NCI-H2029 (cell line): ENCODE measurements at regions not wholly inside any gene's neighbourhood (a gene's known extent, or its start where the extent isn't known, plus 50 kb on each side); places are given as distances from the start of the nearest gene placed in this dataset.

Experiments
- DNase-seq: peaks from one replicate; lab custom pipeline; 2025; lab: John Stamatoyannopoulos, UW

DNA sequence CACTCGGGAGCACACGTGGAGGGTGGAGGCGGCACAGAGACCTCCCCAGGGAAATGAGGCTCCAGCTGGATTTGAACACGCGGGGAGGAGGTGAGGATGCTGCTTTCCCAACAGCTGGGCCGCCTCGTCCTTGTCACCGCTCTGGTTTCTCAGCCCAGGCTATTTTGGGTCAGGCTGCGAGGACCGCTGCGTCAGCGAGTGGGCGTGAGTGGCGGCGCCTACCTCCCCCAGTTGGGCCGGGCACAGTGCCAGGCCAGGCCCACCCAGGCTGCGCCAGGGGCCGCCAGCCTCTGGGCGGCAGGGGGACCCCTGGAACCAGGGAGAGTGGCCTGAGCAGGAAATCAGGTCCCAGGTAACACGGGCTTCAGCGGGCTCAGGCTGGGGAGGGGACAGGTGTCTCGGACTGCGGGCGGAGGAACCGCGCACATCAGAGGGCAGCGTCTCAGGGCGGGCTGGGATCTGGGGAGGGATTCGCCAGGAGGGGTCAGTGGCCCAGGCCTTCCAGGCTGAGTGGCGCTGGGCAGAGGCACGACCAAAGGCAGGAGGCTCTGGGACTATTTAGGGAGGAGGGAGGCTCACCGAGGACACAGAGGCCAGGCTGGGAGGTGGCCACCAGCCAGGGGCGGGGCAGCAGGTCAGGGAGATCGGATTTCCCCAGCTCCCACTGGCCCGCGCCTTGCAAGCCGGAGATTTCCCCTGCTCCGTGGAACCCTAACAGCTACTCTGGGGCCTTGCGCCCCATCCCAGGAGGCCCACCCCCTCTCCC lies 125.2 kb upstream of the RET start:
- no peak for DNase-seq

DNA sequence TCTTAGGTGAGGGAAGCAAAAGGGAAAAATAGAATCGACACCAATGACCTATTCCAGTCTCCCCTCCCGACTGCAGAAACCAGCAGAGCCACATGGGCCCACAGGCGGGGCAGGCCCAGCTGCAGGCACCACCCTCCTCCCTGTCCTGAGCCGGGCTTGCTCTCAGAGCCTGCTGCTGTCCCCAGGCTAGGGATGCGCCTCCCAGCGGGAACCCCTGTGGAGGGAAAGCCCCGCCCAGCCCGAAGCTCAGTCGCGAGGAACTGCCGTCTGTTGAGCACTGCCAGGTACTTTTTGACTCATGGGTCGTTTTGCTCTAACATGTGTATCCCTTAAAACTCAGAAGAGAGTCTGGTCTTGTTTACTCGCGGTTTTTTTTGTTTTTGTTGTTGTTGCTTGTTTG lies 124.5 kb upstream of the RET start:
- DNase-seq: no peak

DNA sequence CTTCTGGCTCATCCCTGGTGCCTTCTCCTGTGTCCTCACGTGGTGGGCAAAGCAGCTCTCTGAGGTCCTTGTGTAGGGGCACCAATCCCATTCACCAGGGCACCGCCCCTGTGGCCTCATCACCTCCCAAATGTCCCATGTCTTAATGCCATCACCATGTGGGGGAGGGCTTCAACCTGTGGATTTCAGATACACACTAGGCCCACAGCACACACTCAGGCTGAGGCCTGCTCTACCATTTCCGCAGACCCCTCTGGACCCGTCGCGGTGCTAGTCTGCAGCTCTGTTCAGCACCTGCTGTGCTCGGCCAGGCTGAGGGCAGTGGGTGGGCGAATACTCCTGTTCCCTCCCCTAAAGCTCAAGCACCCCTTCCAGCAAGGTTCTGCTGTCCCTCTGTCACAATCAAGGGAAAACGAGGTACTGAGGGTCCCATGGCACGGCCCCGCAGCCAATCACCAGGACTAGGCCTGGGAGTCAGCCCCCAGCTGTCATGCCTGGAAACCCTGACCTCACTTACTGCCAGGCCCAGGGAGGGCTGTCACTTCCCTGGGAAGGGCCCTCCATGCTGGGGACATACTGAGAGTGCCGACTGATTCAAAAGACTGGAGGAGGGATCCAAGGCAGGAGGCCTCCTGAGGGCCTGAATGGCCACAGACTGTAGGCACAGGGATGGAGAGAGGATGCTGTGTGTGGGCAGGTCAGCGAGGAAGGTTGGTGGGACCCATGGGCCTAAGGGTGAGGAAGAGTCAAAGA lies 123.8 kb upstream of the RET start:
- DNase-seq: no peak

DNA sequence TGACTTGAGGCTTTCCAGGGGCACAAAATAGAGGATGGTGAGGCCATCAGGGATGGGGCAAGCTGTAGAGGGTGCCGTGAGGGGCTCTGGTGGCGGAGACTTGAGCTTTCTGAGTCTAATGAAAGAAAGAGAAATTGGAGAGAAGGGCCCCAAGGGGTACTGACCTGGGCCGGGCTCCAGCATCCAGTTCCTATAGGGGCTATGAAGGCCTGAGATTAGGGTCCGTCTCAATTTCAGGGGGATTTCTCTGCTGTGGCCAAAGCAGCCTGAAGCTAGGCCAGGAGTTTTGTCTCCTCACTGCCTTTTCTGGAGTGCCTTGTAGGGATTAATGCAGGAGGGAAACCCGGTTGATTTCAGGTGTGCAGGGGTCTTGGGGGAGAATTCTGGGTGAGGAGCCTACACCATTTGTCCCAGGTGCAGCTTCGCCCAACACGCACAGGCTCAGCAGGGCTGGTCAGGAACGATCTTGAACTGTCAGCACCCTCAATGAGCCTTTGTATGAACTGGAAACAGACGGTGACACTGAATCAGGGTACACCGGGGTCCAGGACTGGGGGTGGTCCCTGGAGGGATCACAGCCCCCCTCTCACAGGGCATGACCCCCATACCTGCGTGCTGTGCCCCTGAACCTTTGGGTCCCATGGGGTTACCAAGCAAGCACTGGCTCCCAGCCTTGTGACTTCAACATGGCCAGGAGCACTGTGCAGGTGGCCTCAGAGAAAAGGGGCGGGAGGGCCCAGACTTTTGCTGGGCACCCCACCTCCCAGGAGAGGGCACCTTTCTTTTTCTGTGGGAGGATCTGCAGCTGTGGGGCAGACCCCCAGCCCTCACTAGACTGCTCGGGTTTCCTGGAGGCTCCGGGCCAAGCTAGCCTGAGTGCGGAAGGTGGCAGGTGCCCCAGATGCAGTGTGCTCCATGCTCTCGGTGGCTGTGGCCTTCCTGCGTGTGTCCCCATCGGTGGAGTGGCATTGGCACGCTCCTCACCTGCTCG lies 122.9 kb upstream of the RET start:
- DNase-seq: no peak

DNA sequence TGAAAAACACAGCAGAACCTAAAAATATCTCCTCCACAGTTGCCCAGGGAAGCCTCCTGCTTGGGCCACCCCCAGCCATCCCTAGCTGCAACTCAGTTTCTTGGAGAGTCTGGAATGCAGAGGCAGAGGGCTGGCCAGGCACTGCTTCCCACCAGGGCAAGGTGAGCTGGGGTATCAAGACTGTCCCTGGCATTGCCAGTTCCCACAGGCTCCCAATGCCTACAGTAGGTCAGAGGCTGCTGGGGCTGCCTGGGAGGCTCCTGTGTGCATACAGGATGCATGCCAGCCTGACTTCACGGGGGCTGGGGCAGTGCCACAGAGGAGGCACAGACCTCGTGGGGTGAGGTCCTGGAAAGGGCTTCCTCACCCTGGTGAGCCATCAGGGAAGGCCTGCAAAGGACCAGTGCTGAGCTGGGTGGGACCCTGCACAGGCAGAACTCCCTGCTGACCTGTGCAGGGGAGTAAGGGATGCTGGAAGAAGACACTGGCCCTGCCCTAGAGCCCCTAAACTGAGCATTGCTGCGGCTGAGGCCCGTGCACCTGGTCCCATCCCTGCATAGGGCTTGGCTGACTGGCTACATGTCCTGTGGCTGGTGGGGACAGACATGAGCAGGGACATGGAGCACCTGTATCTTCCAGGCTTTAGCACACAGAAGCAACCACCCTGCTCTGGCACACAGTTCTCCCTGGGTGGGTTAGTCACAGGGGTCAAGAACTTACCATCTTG lies 121.9 kb upstream of the RET start:
- no peak for DNase-seq

DNA sequence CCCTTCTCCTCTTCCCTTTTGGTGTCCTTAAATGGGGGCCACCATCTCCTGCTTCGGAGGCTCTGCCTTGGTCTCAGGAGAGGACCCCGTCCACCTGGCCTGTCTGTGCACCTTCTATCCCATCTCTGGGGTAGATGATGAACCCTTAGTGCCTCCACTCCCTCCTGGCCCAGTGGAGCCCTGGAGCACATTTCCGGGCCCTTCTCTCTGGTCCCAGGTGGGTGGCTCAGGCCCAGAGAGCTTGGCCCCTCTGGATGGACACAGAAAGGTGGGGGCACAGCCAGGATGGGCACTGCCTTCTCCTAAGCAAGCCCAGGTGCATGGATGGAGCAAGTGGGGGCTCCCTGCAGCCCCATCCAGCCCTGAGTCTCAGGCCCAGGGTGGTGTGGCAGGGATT lies 121.4 kb upstream of the RET start:
- DNase-seq: no peak

DNA sequence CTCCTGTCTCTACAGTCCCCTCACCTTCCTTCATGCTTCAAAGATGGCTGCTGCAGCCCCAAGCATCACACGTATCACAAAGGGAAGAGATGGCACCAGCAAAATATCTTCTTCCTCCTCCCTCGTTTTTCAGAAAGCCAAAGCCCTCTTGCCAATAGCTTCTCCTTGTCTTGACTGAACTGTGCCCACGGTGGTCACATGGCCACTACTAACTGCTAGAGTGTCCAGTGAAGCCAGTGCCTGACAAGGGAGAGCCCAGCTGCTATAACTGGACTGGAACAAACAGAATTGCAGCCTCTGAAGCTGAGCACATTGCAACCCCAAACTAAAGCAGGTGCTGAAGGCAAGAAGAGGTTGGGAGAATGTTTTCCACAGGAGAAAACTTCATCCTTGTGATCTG lies 120.8 kb upstream of the RET start:
- DNase-seq: no peak

DNA sequence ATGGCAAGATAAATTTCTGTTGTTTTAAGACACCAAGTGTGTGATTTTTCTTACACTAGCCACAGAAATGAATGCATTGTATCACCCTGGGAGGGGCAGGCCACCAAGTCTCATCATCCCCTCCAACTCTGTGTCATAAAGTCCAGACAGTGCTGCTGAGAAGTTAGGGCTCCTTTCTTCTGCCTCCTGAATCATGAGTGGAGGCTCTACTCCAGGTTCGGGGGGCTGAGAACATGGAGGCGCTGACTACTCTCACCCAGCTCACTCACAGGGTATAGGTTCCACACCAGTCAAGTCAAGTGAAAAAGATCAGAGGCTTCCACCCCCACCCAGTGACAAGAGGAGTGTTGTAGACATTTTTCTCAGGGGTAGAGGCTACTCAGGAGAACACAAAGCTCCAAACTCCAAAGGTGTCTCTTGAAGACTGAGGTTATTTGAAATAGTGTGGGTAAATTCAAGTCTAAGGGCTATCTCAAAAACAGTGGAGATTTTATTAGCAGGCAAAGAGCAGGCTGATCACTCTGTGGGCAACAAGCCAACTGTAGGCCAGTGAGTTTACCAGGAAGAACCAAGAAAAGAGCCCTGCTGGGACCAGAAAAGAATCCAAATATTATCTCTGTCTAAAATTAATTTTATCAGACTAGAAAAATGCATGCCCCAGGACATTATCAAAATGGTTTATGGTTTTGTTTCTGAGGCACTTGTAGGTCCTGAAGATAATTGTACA lies 118.6 kb upstream of the RET start:
- DNase-seq: no peak

DNA sequence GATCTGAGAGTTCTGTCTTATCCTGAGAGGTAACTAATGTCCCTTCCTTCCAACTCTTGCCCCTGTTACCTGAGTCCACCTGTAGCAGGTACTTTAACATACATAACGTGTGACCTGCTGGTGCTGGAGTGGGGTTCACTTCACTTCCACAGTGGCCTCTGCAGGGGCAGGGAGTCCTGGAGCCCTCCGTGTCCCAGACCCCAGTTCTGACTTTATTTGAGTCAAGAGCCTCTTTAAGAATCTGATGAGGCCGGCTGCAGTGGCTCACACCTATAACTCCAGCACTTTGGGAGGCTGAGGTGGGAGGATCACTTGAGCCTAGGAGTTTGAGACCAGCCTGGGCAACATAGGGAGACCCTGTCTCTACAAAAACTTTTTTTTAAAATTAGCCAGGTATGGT lies 117.0 kb upstream of the RET start:
- no peak for DNase-seq

DNA sequence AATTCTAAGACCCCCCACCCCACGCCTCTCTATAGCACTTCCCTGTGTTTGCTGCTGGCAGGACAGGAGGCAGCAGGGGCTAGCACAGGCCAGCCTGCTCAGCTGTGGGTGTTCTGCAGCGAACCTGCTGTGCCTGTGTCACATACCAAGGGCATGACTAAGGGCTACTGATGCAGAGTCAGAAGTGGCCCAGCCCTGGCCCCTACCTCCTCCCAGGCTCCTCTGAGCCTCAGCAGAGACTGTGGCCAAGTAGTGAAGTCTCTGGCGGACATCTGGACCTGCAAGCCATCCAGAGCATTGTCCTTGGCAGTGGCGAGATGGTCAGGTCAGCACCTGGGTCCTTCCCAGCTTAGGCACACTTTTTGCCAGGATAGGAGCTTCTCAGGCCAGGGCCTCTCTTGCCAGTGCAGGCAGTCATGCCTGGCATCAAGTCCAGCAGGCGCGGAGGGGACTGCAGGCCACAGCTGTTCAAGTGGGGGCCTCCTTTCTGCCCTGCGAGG lies 116.3 kb upstream of the RET start:
- DNase-seq: no peak

DNA sequence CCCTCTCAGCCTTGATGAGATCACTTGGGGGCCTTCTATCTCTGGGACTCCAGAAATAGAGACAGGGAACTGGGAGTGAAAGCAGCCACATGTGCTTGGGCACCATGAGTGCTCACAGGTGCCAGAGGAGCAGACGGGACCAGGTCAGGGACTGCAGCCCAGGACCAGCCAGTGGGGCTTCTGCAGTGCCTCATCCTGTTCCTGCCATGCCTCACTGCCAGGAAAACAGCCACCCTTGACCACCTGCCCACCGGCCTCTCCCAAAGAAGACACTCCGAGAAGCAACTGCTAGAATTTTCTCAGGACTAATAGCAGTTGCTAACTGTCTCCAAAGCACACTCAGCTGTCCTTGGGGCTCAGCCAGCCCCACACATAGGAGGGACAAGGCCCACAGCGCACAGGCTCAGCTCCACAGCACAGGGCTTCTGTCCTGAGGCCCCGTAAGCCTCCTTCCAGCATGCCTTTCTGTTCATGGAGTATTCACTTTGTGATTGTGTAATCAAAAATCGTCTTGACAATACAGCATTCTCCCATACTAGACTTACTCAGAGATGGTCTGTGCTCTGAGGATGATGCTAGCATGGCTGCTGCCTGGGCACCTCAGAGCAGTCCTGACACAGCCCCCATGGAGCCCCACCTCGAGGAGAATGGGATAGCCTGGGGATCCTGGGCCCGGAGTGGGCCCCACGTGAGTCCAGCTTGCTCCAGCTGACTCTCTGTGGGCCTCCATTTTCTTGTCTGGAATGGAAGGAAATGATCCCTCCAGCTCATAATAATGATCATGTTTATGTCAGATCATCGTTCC lies 115.7 kb upstream of the RET start:
- DNase-seq: no peak

DNA sequence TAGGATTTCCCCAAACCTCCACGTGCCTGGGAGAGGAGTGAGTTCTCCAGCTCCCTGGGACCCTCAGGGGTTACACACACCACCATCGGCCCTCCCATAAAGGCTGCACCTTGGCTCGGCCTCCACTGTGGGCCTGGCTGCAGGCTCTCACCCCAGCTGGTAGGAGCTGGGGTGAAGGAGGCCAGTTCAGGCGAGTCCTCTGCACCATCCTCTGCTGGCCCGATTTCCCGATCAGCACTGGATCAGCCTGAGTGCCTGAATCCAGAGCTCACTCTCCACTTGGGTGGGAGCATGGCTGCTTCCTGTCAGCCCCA lies 115.1 kb upstream of the RET start:
- DNase-seq: no peak

DNA sequence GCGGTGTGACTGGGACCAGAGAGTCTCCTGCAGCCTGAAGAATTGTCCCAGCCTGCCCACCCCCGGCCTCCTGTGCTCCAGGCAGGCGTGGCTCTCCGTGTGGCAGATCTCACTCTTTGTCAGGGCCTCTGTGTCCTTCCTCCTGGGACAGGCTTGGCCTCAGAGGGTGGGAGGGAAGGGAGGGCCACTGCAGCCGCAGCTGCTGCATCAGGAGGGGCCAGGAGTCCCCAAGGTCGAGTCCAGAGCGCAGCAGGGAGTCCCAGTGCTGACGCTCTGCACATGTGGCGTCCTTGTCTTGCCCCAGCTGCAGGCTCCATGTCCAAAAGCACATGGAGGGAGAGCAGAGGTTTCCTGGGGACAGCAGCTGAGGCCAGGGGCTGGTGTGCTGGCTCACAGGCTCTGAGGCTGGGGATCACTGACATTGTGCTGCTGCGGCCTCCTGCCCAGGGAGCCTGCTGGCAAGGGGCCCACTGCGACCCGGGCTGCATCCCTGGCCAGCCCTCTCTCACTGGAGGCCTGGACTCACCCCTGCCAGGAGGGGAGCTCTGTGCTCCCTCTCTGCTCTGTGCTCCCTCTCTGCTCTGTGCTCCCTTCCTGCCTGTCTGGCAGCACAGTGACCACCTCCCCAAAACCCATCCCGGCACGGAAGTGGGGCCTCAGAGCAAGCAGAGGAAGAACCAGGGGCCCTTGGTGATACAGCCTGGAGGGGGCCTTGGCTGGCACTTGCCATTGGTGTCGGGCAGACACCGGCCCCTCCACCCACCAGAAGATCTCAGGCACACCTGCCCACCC lies 114.6 kb upstream of the RET start:
- DNase-seq: no peak

DNA sequence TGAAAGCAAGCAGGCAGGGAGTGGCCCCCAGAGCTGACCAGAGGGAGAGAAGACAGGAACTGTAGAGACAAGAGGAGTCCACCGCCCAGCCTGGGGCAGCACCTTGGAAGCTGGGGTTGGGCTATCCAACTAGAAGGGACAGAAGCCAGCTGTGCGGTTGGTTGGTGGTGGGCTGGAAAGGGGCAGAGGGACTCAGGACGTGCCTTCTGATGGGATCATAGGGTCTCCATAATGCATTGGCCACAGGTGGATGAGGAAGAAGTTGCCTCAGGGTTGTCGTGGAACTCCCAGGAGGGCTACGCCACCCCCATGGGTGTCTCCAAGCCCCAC lies 114.0 kb upstream of the RET start:
- no peak for DNase-seq

DNA sequence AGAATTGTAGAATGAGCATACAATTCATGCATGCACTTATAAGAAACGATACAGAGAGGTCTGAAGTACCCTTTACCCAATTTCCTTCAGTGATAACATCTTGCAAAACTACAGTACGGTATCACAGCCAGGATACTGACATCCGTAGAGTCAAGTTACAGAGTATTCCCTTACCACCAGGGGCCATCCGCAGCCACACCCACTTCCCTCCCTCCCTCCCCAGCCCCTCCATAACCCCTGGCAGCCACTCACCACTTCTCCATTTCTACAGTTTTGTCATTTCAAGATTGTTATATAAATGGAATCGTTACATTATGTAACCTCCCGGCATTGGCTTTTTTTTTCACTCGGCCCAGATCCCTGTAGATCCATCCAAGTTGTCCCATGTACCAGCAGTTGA lies 113.6 kb upstream of the RET start:
- DNase-seq: no peak

DNA sequence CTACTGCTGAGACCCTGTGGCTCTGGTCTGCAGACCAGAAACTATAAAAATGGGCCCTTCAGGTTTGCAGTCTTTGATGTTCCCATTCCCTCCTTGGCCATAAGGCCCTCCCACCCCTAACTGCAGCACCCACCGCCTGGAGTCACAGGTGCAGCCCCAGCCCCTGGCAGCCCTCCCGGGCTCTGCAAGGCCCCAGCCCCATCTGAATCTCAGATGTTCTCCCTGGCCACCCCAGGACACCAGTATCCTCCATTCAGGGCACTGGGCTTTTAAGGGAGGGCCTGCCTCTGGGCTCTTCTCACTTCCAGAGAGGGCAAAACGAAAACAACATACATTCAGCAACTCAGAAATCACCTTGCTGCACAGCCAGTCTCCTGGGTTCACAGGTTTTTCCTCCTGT lies 107.7 kb upstream of the RET start:
- DNase-seq: no peak

DNA sequence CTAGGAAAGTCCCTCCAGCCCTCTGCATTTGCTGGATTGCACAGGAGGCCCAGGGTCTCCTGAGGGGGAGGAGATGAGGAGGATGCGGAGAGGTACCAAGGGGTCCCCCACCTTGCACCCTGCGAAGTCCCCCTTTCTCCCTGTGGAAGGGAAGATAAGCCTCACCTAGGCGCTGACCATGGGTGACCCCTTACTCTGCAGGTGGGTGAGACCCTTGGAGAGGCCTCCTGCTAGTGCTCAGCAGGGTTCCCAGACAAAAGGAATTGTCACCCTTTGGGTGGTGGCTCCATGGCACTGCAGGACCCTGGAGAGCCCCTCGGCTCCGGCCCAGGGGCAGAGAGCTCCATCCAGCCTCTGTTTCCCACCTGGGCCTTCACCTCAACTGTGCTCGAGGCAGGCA lies 107.0 kb upstream of the RET start:
- no peak for DNase-seq

DNA sequence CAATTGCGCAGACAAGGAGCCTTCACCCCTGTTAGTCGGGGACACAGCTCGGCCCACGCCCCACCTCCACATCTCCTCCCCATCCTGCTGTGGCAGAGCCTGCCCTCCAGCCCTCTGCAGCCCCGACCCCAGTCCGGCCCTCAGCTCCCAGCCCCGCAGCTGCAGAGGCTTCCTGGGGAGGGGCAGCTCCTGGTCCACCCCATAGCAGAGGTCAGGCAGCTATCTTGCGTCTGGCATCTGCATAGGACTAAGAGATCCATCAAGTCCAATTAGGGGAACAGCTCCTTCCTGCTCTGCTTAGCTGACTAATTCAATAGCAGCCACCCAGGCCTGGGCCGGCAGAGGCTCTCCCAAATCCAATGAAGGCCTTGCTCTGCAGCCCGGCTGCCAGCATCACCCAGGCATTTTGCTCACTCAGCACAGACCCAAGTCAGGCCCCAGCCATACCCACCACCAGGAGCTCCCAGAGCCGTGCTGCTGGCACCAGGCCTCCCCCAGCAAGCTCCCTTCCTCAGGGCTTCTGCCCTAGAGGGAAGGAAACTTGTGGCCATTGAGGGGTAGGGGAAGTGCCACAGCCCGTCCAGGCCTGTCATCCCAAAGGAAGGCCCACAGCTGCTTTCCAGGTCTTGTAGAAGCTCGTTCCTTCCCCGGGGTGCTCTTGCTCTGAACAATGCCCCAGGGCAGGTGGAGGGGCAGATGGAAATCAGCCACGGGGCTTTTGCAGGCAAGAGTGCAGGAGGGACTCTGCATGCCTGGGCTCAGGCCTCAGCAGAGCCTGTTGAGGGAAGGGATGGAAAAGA lies 106.2 kb upstream of the RET start:
- DNase-seq: no peak

DNA sequence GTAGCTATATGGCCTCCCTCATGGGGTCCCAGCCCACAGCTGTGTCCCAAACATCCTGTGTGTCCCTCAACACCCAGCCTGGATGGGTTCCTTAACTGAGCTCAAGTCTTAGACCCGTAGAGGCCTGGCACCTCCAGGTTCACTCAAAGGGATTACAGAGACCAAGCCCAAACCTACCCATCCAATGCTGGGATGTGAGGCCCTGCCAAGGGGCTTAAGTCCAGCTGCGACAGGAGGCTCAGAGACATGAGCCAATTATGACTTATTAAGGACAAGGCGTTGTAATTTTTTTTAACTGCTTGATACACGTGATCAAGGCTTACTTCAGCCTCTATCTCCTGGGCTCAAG lies 105.6 kb upstream of the RET start:
- DNase-seq: no peak
